ENCODE measurements at regions not wholly inside any gene's neighbourhood (a gene's known extent, or its start where the extent isn't known, plus 50 kb on each side); places are given as distances from the start of the nearest gene placed in this dataset.

- no peak overlapping the region for H3K4me3 ChIP-seq (ENCODE audit: low read length)
- TF ChIP-seq CTCF (conservative IDR thresholded peaks at IDR 0.05; ENCODE audit: low read length) = no peak
- no peak for DNase-seq (ENCODE audit: low read depth)
Observed at GRCh38 chr2:59066787-59067399, 825.8 kb upstream of the FANCL start.

- no peak for DNase-seq (ENCODE audit: low read depth)
- no peak for TF ChIP-seq CTCF (conservative IDR thresholded peaks at IDR 0.05; ENCODE audit: low read length)
- no peak overlapping the region for H3K4me3 ChIP-seq (ENCODE audit: low read length)
Observed at GRCh38 chr2:59047373-59047995, 806.4 kb upstream of the FANCL start.

- no peak for TF ChIP-seq CTCF (conservative IDR thresholded peaks at IDR 0.05; ENCODE audit: low read length)
- no peak overlapping the region for H3K4me3 ChIP-seq (ENCODE audit: low read length)
- DNase-seq (ENCODE audit: low read depth) = no peak
Observed at GRCh38 chr2:59046401-59047372, 805.6 kb upstream of the FANCL start.

GRCh38 chr2:59044736-59045135 is 803.6 kb upstream of the FANCL start:
- no peak overlapping the region for H3K4me3 ChIP-seq (ENCODE audit: low read length)
- no peak for DNase-seq (ENCODE audit: low read depth)
- no peak for TF ChIP-seq CTCF (conservative IDR thresholded peaks at IDR 0.05; ENCODE audit: low read length)

- no peak for DNase-seq (ENCODE audit: low read depth)
- no peak overlapping the region for H3K4me3 ChIP-seq (ENCODE audit: low read length)
- TF ChIP-seq CTCF (conservative IDR thresholded peaks at IDR 0.05; ENCODE audit: low read length) = no peak
Observed at GRCh38 chr2:59041139-59041538, 800.0 kb upstream of the FANCL start.

- H3K4me3 ChIP-seq (ENCODE audit: low read length) = no peak overlapping the region
- DNase-seq (ENCODE audit: low read depth) = no peak
- no peak for TF ChIP-seq CTCF (conservative IDR thresholded peaks at IDR 0.05; ENCODE audit: low read length)
Observed at GRCh38 chr2:59034837-59035236, 793.7 kb upstream of the FANCL start.
